ENCODE measurements at regions not wholly inside any gene's neighbourhood (a gene's known extent, or its start where the extent isn't known, plus 50 kb on each side); places are given as distances from the start of the nearest gene placed in this dataset.

DNA sequence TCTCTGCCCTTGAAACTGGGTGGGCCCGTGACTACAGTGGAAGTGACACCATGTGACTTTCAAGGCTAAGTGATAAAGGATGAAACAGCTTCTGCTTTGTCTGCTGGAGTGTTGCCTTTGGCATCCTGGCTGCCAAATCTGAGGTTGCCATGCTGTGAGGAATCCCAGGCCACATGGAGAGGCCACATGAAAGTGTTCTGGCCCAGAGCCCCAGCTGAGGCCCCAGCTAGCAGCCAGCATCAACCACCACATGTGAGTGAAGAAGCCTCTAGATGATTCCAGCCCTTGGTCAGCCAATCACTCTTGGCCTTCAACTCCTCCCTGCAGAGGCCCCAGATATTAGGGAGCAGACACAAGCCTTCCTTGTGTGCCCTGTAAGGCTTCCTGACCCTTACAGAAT lies 94.4 kb upstream of the BCOR start:
- TF ChIP-seq, protein P1, sequence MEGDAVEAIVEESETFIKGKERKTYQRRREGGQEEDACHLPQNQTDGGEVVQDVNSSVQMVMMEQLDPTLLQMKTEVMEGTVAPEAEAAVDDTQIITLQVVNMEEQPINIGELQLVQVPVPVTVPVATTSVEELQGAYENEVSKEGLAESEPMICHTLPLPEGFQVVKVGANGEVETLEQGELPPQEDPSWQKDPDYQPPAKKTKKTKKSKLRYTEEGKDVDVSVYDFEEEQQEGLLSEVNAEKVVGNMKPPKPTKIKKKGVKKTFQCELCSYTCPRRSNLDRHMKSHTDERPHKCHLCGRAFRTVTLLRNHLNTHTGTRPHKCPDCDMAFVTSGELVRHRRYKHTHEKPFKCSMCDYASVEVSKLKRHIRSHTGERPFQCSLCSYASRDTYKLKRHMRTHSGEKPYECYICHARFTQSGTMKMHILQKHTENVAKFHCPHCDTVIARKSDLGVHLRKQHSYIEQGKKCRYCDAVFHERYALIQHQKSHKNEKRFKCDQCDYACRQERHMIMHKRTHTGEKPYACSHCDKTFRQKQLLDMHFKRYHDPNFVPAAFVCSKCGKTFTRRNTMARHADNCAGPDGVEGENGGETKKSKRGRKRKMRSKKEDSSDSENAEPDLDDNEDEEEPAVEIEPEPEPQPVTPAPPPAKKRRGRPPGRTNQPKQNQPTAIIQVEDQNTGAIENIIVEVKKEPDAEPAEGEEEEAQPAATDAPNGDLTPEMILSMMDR (IDR thresholded peaks at IDR 0.05) = no peak
- no peak for TF ChIP-seq POLR2A (IDR thresholded peaks at IDR 0.05)
